HepG2 (cell line): ENCODE measurements at regions not wholly inside any gene's neighbourhood (a gene's known extent, or its start where the extent isn't known, plus 50 kb on each side); places are given as distances from the start of the nearest gene placed in this dataset.

Experiments
- ATAC-seq: fragments of 200-7000 bp; cut with Tn5 transposase; 3 replicates; pipeline ENCODE4 v1.9.1; 2020; ENCODE audit warnings: mild to moderate bottlenecking, moderate library complexity
- BruUV-seq: library from RNA; stranded (reverse); fragments of 400-500 nt; replicated peaks from 2 replicates; lab custom pipeline; 2021; lab: Mats Ljungman, UMichigan
- CTCF ChIA-PET: fragments of 300-600 bp; formaldehyde crosslinking; extraction: SDS; loops from one replicate; lab custom pipeline; 2021; ENCODE audit warnings: low total read pairs, inconsistent platforms, low intra/inter-chr PET ratio; lab: Yijun Ruan, JAX
- POLR2A ChIA-PET: fragments of 350-600 bp; sonication (Branson Sonifier 250); formaldehyde crosslinking; loops from one replicate; lab custom pipeline; 2020; ENCODE audit warnings: antibody characterized with exemption, inconsistent platforms; lab: Yijun Ruan, JAX
- DNase-seq: peaks from one replicate; pipeline ENCODE4 v3.0.0-alpha.2; 2015; ENCODE audit warnings: low spot score
- FAIRE-seq: peaks from 3 replicates; lab custom pipeline; 2011; peaks lifted over from hg19 to GRCh38; lab: Jason Lieb, UNC
- H2AFZ ChIP-seq: one replicate; pipeline ENCODE4 v1.6.1; 2011; ENCODE audit warnings: low read length, inconsistent platforms
- H3K27ac ChIP-seq: fragments of 300-600 bp; 3 replicates; pipeline ENCODE4 v1.8.0; 2011; ENCODE audit warnings: mixed run types, mild to moderate bottlenecking, mixed read lengths, low read length, inconsistent platforms; ENCODE audit not compliant: insufficient read depth; ENCODE audit errors: extremely low read length
- H3K27me3 ChIP-seq, 2 experiments: fragments of 200-600 bp in 1 of 2; 2 replicates in 1 of 2; 3 replicates in 1 of 2; pipeline versions ENCODE4 v1.6.0 to v1.8.0; 2011; ENCODE audit warnings: low read length in 2 of 2, mild to moderate bottlenecking in 2 of 2, moderate library complexity in 2 of 2, inconsistent platforms in 1 of 2; ENCODE audit not compliant: insufficient read depth in 2 of 2, control insufficient read depth in 1 of 2
- H3K36me3 ChIP-seq, 2 experiments: fragments of 200-600 bp in 1 of 2; replicated peaks in 1 of 2; 2 replicates in 1 of 2; 3 replicates in 1 of 2; pipeline versions ENCODE4 v1.5.1 to v1.8.0; 2011; ENCODE audit warnings: low read length in 2 of 2, inconsistent platforms in 1 of 2; ENCODE audit not compliant: insufficient read depth in 2 of 2, control insufficient read depth in 1 of 2
- H3K4me1 ChIP-seq: 2 replicates; pipeline ENCODE4 v1.5.1; 2012; ENCODE audit warnings: low read length, inconsistent platforms; ENCODE audit not compliant: insufficient read depth
- H3K4me2 ChIP-seq: 2 replicates; pipeline ENCODE4 v1.6.0; 2011; ENCODE audit warnings: low read depth, low read length, inconsistent platforms
- H3K4me3 ChIP-seq, 3 experiments: fragments of 200-600 bp in 1 of 3; sonication (generic), shearing (Covaris generic) in 1 of 3; replicated peaks in 1 of 3; 2 replicates each; pipeline ENCODE4 v1.5.1; 2011 to 2016; ENCODE audit warnings: low read length in 3 of 3, inconsistent platforms in 2 of 3, low read depth in 2 of 3, mild to moderate bottlenecking in 2 of 3, control low read depth in 1 of 3, mixed read lengths in 1 of 3; ENCODE audit not compliant: insufficient read depth in 1 of 3
- H3K79me2 ChIP-seq: one replicate; pipeline ENCODE4 v1.6.1; 2011; ENCODE audit warnings: low read length, inconsistent platforms; ENCODE audit not compliant: insufficient read depth
- H3K9ac ChIP-seq: 2 replicates; pipeline ENCODE4 v1.6.0; 2011; ENCODE audit warnings: mild to moderate bottlenecking, low read depth, low read length, inconsistent platforms; ENCODE audit not compliant: insufficient read depth
- H3K9me3 ChIP-seq: 2 replicates; pipeline ENCODE4 v1.5.1; 2012; ENCODE audit warnings: mild to moderate bottlenecking, low read length
- H4K20me1 ChIP-seq: 2 replicates; pipeline ENCODE4 v1.6.0; 2011; ENCODE audit warnings: inconsistent platforms, mild to moderate bottlenecking, low read length, moderate library complexity; ENCODE audit not compliant: insufficient read depth
- ATAD3A ChIP-seq: sonication (generic); formaldehyde crosslinking; IDR thresholded peaks from 2 replicates; pipeline ENCODE4 v1.4.0; 2020; ENCODE audit warnings: missing genetic modification reagents
- CBFB ChIP-seq: sonication (generic); formaldehyde crosslinking; IDR thresholded peaks from 2 replicates; pipeline ENCODE4 v1.4.0; 2020; ENCODE audit warnings: missing genetic modification reagents
- EEA1 ChIP-seq: sonication (generic); formaldehyde crosslinking; IDR thresholded peaks from 2 replicates; pipeline ENCODE4 v1.5.1; 2020; ENCODE audit warnings: mild to moderate bottlenecking, missing genetic modification reagents, borderline replicate concordance
- MYC ChIP-seq: sonication (generic); formaldehyde crosslinking; IDR thresholded peaks from 2 replicates; pipeline ENCODE4 v1.9.0; 2021; ENCODE audit warnings: missing genetic modification reagents, borderline replicate concordance
- PLRG1 ChIP-seq: fragments of 450-650 bp; conservative IDR thresholded peaks from 2 replicates; pipeline ENCODE4 v1.6.1; 2016
- REL ChIP-seq: sonication (generic); formaldehyde crosslinking; conservative IDR thresholded peaks from 2 replicates; pipeline ENCODE4 v1.8.0; 2022; ENCODE audit warnings: mild to moderate bottlenecking, missing genetic modification reagents, moderate library complexity
- REPIN1 ChIP-seq: sonication (generic); formaldehyde crosslinking; IDR thresholded peaks from 2 replicates; pipeline ENCODE4 v1.8.0; 2022; ENCODE audit warnings: missing genetic modification reagents, low read depth, mild to moderate bottlenecking, borderline replicate concordance
- SOX6 ChIP-seq, 2 experiments: fragments of 450-650 bp in 1 of 2; sonication (generic) in 1 of 2; formaldehyde crosslinking in 1 of 2; IDR thresholded peaks; 2 replicates each; pipeline versions ENCODE4 v1.4.0 to v1.6.1; 2017 to 2020; ENCODE audit warnings: antibody characterized with exemption in 1 of 2, mild to moderate bottlenecking in 1 of 2, missing genetic modification reagents in 1 of 2
- ZIK1 ChIP-seq: sonication (generic); formaldehyde crosslinking; IDR thresholded peaks from 2 replicates; pipeline ENCODE4 v1.5.0; 2020; ENCODE audit warnings: mild to moderate bottlenecking, low read depth, missing genetic modification reagents, borderline replicate concordance
- ZNF101 ChIP-seq: sonication (generic); formaldehyde crosslinking; IDR thresholded peaks from 2 replicates; pipeline ENCODE4 v1.4.0; 2020; ENCODE audit warnings: mild to moderate bottlenecking, low read depth, missing genetic modification reagents, borderline replicate concordance
- ZNF207 ChIP-seq: fragments of 450-650 bp; IDR thresholded peaks from 2 replicates; pipeline ENCODE4 v1.6.1; 2016; ENCODE audit warnings: antibody characterized with exemption, borderline replicate concordance
- ZNF337 ChIP-seq: sonication (generic); formaldehyde crosslinking; IDR thresholded peaks from 2 replicates; pipeline ENCODE4 v1.5.1; 2020; ENCODE audit warnings: missing genetic modification reagents, low read depth, mild to moderate bottlenecking, borderline replicate concordance
- ZNF33B ChIP-seq: sonication (generic); formaldehyde crosslinking; IDR thresholded peaks from 2 replicates; pipeline ENCODE4 v1.5.1; 2020; ENCODE audit warnings: mild to moderate bottlenecking, missing genetic modification reagents
- ZNF773 ChIP-seq: sonication (generic); formaldehyde crosslinking; IDR thresholded peaks from 2 replicates; pipeline ENCODE4 v1.4.0; 2020; ENCODE audit warnings: missing genetic modification reagents, borderline replicate concordance
- ZNF775 ChIP-seq: sonication (generic); formaldehyde crosslinking; IDR thresholded peaks from 2 replicates; pipeline ENCODE4 v1.4.0; 2020; ENCODE audit warnings: missing genetic modification reagents, mild to moderate bottlenecking, moderate library complexity, borderline replicate concordance
- ZNF776 ChIP-seq: sonication (generic); formaldehyde crosslinking; IDR thresholded peaks from 2 replicates; pipeline ENCODE4 v1.4.0; 2020; ENCODE audit warnings: mild to moderate bottlenecking, missing genetic modification reagents
- ZNF780A ChIP-seq: sonication (generic); formaldehyde crosslinking; IDR thresholded peaks from 2 replicates; pipeline ENCODE4 v1.8.0; 2022; ENCODE audit warnings: mild to moderate bottlenecking, missing genetic modification reagents, moderate library complexity
- WGBS: methylation state at CpG from one replicate; pipeline ENCODE4 v1.1.6; 2017; ENCODE audit warnings: low lambda C conversion rate; 5-methylcytosine and 5-hydroxymethylcytosine counted together
- in situ Hi-C: cut with HindIII; loops from 2 replicates; pipeline ENCODE4 v1.10.0; 2017; ENCODE audit warnings: low pct_unique_long_range_greater_than_20kb; ENCODE audit not compliant: extremely low pct_ligation_motif_present
- intact Hi-C: fragments of 100-400 bp; cut with micrococcal nuclease; formaldehyde crosslinking; loops from one replicate; pipeline ENCODE4 v1.10.0; 2022; ENCODE audit not compliant: unreplicated experiment
- TF ChIP-seq, protein P1 (sequence below): sonication (generic); formaldehyde crosslinking; IDR thresholded peaks from 2 replicates; pipeline ENCODE4 v1.5.0; 2020; ENCODE audit warnings: missing genetic modification reagents
- TF ChIP-seq, protein P2 (sequence below): fragments of 450-650 bp; IDR thresholded peaks from 2 replicates; pipeline ENCODE4 v1.6.1; 2016
- TF ChIP-seq, protein P3 (sequence below): sonication (generic); formaldehyde crosslinking; IDR thresholded peaks from 2 replicates; pipeline ENCODE4 v1.5.0; 2020; ENCODE audit warnings: missing genetic modification reagents

DNA sequence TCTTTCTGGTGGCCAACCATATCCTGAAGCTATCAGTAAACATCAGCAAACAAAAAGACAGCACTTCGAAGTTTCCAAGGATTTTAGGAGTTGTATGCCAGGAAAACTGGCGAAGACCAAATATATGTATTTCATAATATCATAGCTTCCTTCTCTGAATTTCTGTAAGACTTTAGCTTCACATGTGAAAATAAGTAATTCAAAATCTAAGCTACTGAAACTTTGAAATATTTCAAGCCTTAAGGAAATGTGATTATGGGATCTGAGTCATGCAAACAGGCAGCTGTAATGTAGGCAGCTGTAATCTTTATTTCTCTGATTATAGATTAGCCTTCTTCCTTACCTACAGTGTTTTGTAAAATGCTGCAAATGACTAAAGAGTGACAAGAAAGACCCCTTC lies 70.7 kb upstream of the ANKRD10 start:
- ChIA-PET POLR2A (no interaction called here), CTCF (no interaction called here)
- Histone ChIP-seq H3K9me3 (no peaks in the 10 kb centered on the region), H3K4me2 (no peak overlapping the region), H3K4me3 (no peak overlapping the region), H3K27me3 (peaks cover 0 to 10% of the 10 kb centered on the region in 2 experiments; a peak in 3 of 5 replicates), H3K79me2 (no peaks in the 10 kb centered on the region), H3K27ac (no peak overlapping the region), H2AFZ (no peak overlapping the region), H3K36me3 (no peaks in the 10 kb centered on the region), H4K20me1 (no peaks in the 10 kb centered on the region), H3K4me1 (peaks cover 10% of the 10 kb centered on the region), H3K9ac (no peak overlapping the region)
- intact Hi-C loops (no loop called here), in situ Hi-C loops (no loop called here)
- DNase-seq (no peak), ATAC-seq (no peak), FAIRE-seq (no peak)
- BruUV-seq, result no TSS peak
- no peak for TF ChIP-seq MYC
- TF ChIP-seq CBFB (CRISPR knock-in tag), result no peak
- TF ChIP-seq ZIK1, result no peak
- no peak for TF ChIP-seq ZNF207
- no peak for TF ChIP-seq ZNF780A (CRISPR knock-in tag)
- no peak for TF ChIP-seq ZNF101 (CRISPR knock-in tag)
- TF ChIP-seq, protein P1, sequence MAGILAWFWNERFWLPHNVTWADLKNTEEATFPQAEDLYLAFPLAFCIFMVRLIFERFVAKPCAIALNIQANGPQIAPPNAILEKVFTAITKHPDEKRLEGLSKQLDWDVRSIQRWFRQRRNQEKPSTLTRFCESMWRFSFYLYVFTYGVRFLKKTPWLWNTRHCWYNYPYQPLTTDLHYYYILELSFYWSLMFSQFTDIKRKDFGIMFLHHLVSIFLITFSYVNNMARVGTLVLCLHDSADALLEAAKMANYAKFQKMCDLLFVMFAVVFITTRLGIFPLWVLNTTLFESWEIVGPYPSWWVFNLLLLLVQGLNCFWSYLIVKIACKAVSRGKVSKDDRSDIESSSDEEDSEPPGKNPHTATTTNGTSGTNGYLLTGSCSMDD (CRISPR knock-in tag), result no peak
- TF ChIP-seq, protein P2, sequence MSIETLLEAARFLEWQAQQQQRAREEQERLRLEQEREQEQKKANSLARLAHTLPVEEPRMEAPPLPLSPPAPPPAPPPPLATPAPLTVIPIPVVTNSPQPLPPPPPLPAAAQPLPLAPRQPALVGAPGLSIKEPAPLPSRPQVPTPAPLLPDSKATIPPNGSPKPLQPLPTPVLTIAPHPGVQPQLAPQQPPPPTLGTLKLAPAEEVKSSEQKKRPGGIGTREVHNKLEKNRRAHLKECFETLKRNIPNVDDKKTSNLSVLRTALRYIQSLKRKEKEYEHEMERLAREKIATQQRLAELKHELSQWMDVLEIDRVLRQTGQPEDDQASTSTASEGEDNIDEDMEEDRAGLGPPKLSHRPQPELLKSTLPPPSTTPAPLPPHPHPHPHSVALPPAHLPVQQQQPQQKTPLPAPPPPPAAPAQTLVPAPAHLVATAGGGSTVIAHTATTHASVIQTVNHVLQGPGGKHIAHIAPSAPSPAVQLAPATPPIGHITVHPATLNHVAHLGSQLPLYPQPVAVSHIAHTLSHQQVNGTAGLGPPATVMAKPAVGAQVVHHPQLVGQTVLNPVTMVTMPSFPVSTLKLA, result no peak
- TF ChIP-seq ZNF33B (CRISPR knock-in tag), result no peak
- no peak for TF ChIP-seq PLRG1
- no peak for TF ChIP-seq ATAD3A (CRISPR knock-in tag)
- no peak for TF ChIP-seq ZNF773 (CRISPR knock-in tag)
- no peak for TF ChIP-seq SOX6 (IDR thresholded peaks at IDR 0.05)
- TF ChIP-seq SOX6 (CRISPR knock-in tag; IDR thresholded peaks at IDR 0.05), result no peak
- TF ChIP-seq REPIN1 (CRISPR knock-in tag), result no peak
- TF ChIP-seq EEA1 (CRISPR knock-in tag), result no peak
- no peak for TF ChIP-seq REL (CRISPR knock-in tag)
- no peak for TF ChIP-seq ZNF776
- TF ChIP-seq ZNF337, result no peak
- no peak for TF ChIP-seq ZNF775 (CRISPR knock-in tag)
- TF ChIP-seq, protein P3, sequence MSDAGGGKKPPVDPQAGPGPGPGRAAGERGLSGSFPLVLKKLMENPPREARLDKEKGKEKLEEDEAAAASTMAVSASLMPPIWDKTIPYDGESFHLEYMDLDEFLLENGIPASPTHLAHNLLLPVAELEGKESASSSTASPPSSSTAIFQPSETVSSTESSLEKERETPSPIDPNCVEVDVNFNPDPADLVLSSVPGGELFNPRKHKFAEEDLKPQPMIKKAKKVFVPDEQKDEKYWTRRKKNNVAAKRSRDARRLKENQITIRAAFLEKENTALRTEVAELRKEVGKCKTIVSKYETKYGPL (CRISPR knock-in tag), result no peak
- WGBS, result 2% methylated on average over 2 of the region's 2 CpGs
